ENCODE measurements at regions not wholly inside any gene's neighbourhood (a gene's known extent, or its start where the extent isn't known, plus 50 kb on each side); places are given as distances from the start of the nearest gene placed in this dataset.

- H3K27ac Mint-ChIP-seq = no peak overlapping the region
These were observed 80.4 kb upstream of the GPR26 start for GRCh38 chr10:123585477-123586445.

GRCh38 chr10:123587110-123587509 is 79.0 kb upstream of the GPR26 start:
- H3K9me3 Mint-ChIP-seq = no peaks in the 10 kb centered on the region
- no peak overlapping the region for H3K4me3 Mint-ChIP-seq
- no peak overlapping the region for H3K27ac Mint-ChIP-seq
- peaks cover 11% of the 10 kb centered on the region for H3K27me3 Mint-ChIP-seq
- H3K36me3 Mint-ChIP-seq (ENCODE audit: low read depth) = no peaks in the 10 kb centered on the region
- intact Hi-C loops (cut with micrococcal nuclease) = no loop called here
- no peak for DNase-seq
- H3K4me1 Mint-ChIP-seq = no peaks in the 10 kb centered on the region

More at GRCh38 chr10:123585477-123586445, 80.4 kb upstream of the GPR26 start:
- no peaks in the 10 kb centered on the region for H3K36me3 Mint-ChIP-seq (ENCODE audit: low read depth)
- intact Hi-C loops (cut with micrococcal nuclease) = no loop called here
- H3K4me3 Mint-ChIP-seq = no peak overlapping the region
- H3K9me3 Mint-ChIP-seq = no peaks in the 10 kb centered on the region
- peaks cover 9% of the 10 kb centered on the region for H3K27me3 Mint-ChIP-seq
- H3K4me1 Mint-ChIP-seq = no peaks in the 10 kb centered on the region
- DNase-seq = no peak

GRCh38 chr10:123588386-123588914 is 77.7 kb upstream of the GPR26 start:
- H3K27me3 Mint-ChIP-seq = peaks cover 3% of the 10 kb centered on the region
- DNase-seq = no peak
- no peak overlapping the region for H3K27ac Mint-ChIP-seq
- intact Hi-C loops (cut with micrococcal nuclease) = no loop called here
- no peaks in the 10 kb centered on the region for H3K4me1 Mint-ChIP-seq
- H3K9me3 Mint-ChIP-seq = no peaks in the 10 kb centered on the region
- H3K4me3 Mint-ChIP-seq = no peak overlapping the region
- H3K36me3 Mint-ChIP-seq (ENCODE audit: low read depth) = no peaks in the 10 kb centered on the region

GRCh38 chr10:123595661-123596060 is 70.5 kb upstream of the GPR26 start:
- Mint-ChIP-seq H3K36me3 (ENCODE audit: low read depth) (no peaks in the 10 kb centered on the region), H3K27ac (no peak overlapping the region), H3K9me3 (no peaks in the 10 kb centered on the region), H3K4me1 (no peaks in the 10 kb centered on the region), H3K4me3 (no peak overlapping the region), H3K27me3 (peaks cover 2% of the 10 kb centered on the region)
- DNase-seq = no peak
- intact Hi-C loops (cut with micrococcal nuclease) = no loop called here

GRCh38 chr10:123597676-123598075 is 68.5 kb upstream of the GPR26 start:
- Mint-ChIP-seq H3K27ac (no peak overlapping the region), H3K36me3 (ENCODE audit: low read depth) (no peaks in the 10 kb centered on the region), H3K27me3 (no peaks in the 10 kb centered on the region), H3K4me1 (no peaks in the 10 kb centered on the region), H3K4me3 (no peak overlapping the region), H3K9me3 (no peaks in the 10 kb centered on the region)
- intact Hi-C loops (cut with micrococcal nuclease) = no loop called here
- DNase-seq = no peak

GRCh38 chr10:123599366-123599849 is 66.7 kb upstream of the GPR26 start:
- H3K27me3 Mint-ChIP-seq = no peaks in the 10 kb centered on the region
- no peak overlapping the region for H3K4me3 Mint-ChIP-seq
- DNase-seq = no peak

GRCh38 chr10:123600177-123600576 is 66.0 kb upstream of the GPR26 start:
- Mint-ChIP-seq H3K4me3 (no peak overlapping the region), H3K36me3 (ENCODE audit: low read depth) (no peaks in the 10 kb centered on the region), H3K27ac (no peak overlapping the region), H3K9me3 (no peaks in the 10 kb centered on the region), H3K27me3 (no peaks in the 10 kb centered on the region), H3K4me1 (no peaks in the 10 kb centered on the region)
- no peak for DNase-seq
- intact Hi-C loops (cut with micrococcal nuclease) = no loop called here

More at GRCh38 chr10:123599366-123599849, 66.7 kb upstream of the GPR26 start:
- no peaks in the 10 kb centered on the region for H3K4me1 Mint-ChIP-seq
- H3K36me3 Mint-ChIP-seq (ENCODE audit: low read depth) = no peaks in the 10 kb centered on the region
- intact Hi-C loops (cut with micrococcal nuclease) = no loop called here
- no peak overlapping the region for H3K27ac Mint-ChIP-seq
- no peaks in the 10 kb centered on the region for H3K9me3 Mint-ChIP-seq

- no peak overlapping the region for H3K27ac Mint-ChIP-seq
- H3K4me1 Mint-ChIP-seq = no peaks in the 10 kb centered on the region
- DNase-seq = no peak
- H3K36me3 Mint-ChIP-seq (ENCODE audit: low read depth) = no peaks in the 10 kb centered on the region
- no peaks in the 10 kb centered on the region for H3K9me3 Mint-ChIP-seq
- no peaks in the 10 kb centered on the region for H3K27me3 Mint-ChIP-seq
- H3K4me3 Mint-ChIP-seq = no peak overlapping the region
- intact Hi-C loops (cut with micrococcal nuclease) = no loop called here
These were observed 63.0 kb upstream of the GPR26 start for GRCh38 chr10:123603130-123603529.

- intact Hi-C loops (cut with micrococcal nuclease) = no loop called here
- DNase-seq = no peak
- no peaks in the 10 kb centered on the region for H3K4me1 Mint-ChIP-seq
- H3K36me3 Mint-ChIP-seq (ENCODE audit: low read depth) = no peaks in the 10 kb centered on the region
- no peaks in the 10 kb centered on the region for H3K9me3 Mint-ChIP-seq
- no peaks in the 10 kb centered on the region for H3K27me3 Mint-ChIP-seq
- no peak overlapping the region for H3K4me3 Mint-ChIP-seq
- H3K27ac Mint-ChIP-seq = no peak overlapping the region
These were observed 61.6 kb upstream of the GPR26 start for GRCh38 chr10:123604506-123604905.

- intact Hi-C loops (cut with micrococcal nuclease) = no loop called here
- Mint-ChIP-seq H3K4me1 (no peaks in the 10 kb centered on the region), H3K4me3 (no peak overlapping the region), H3K27ac (no peak overlapping the region), H3K9me3 (no peaks in the 10 kb centered on the region), H3K27me3 (no peaks in the 10 kb centered on the region), H3K36me3 (ENCODE audit: low read depth) (no peaks in the 10 kb centered on the region)
- no peak for DNase-seq
These were observed 60.1 kb upstream of the GPR26 start for GRCh38 chr10:123606006-123606405.

GRCh38 chr10:123606955-123607354 is 59.2 kb upstream of the GPR26 start:
- Mint-ChIP-seq H3K9me3 (no peaks in the 10 kb centered on the region), H3K27ac (no peak overlapping the region), H3K4me1 (no peaks in the 10 kb centered on the region), H3K4me3 (no peak overlapping the region), H3K27me3 (no peaks in the 10 kb centered on the region), H3K36me3 (ENCODE audit: low read depth) (no peaks in the 10 kb centered on the region)
- intact Hi-C loops (cut with micrococcal nuclease) = no loop called here
- no peak for DNase-seq

GRCh38 chr10:123607386-123607785 is 58.8 kb upstream of the GPR26 start:
- no peak overlapping the region for H3K4me3 Mint-ChIP-seq
- no peak for DNase-seq
- no peak overlapping the region for H3K27ac Mint-ChIP-seq
- no peaks in the 10 kb centered on the region for H3K9me3 Mint-ChIP-seq
- intact Hi-C loops (cut with micrococcal nuclease) = no loop called here
- no peaks in the 10 kb centered on the region for H3K27me3 Mint-ChIP-seq
- no peaks in the 10 kb centered on the region for H3K36me3 Mint-ChIP-seq (ENCODE audit: low read depth)
- no peaks in the 10 kb centered on the region for H3K4me1 Mint-ChIP-seq

- Mint-ChIP-seq H3K9me3 (no peaks in the 10 kb centered on the region), H3K4me1 (no peaks in the 10 kb centered on the region), H3K36me3 (ENCODE audit: low read depth) (no peaks in the 10 kb centered on the region), H3K27me3 (no peaks in the 10 kb centered on the region), H3K27ac (no peak overlapping the region), H3K4me3 (no peak overlapping the region)
- no peak for DNase-seq
- intact Hi-C loops (cut with micrococcal nuclease) = no loop called here
These were observed 58.1 kb upstream of the GPR26 start for GRCh38 chr10:123608047-123608446.

GRCh38 chr10:123611243-123611642 is 54.9 kb upstream of the GPR26 start:
- intact Hi-C loops (cut with micrococcal nuclease) = no loop called here
- Mint-ChIP-seq H3K4me1 (no peaks in the 10 kb centered on the region), H3K27me3 (no peaks in the 10 kb centered on the region), H3K9me3 (no peaks in the 10 kb centered on the region), H3K36me3 (ENCODE audit: low read depth) (no peaks in the 10 kb centered on the region), H3K4me3 (no peak overlapping the region), H3K27ac (no peak overlapping the region)
- no peak for DNase-seq

All from activated CD4-positive, alpha-beta T cell treated with anti-CD3 and anti-CD28 coated beads, Interleukin-2, amount 10 ng/mL, durations not matched to agents 24 days and 14 days (primary cell).